Hematopoietic multipotent progenitor cell treated with erythropoietin and hydrocortisone succinate and interleukin-3 and kit ligand, for 15 days (in vitro differentiated cells): ENCODE measurements at regions not wholly inside any gene's neighbourhood (a gene's known extent, or its start where the extent isn't known, plus 50 kb on each side); places are given as distances from the start of the nearest gene placed in this dataset.
"Not testable (repeated sequence)": the region's sequence is repeated elsewhere in the genome, so short reads cannot be mapped to it uniquely, and the experiment has no call there.

ENCODE experiments used
- DNase-seq: peaks from one replicate; pipeline ENCODE4 v3.0.0-alpha.2; 2015; ENCODE audit warnings: low spot score

GRCh38 chr7:3138206-3138605 is 94.5 kb upstream of the CARD11 start:
- no peak for DNase-seq

- no peak for DNase-seq
Observed at GRCh38 chr7:3138997-3139396, 95.3 kb upstream of the CARD11 start.

- no peak for DNase-seq
Observed at GRCh38 chr7:3140834-3141233, 97.2 kb upstream of the CARD11 start.

- no peak for DNase-seq
Observed at GRCh38 chr7:3141326-3141725, 97.7 kb upstream of the CARD11 start.

GRCh38 chr7:3143869-3144775 is 100.5 kb upstream of the CARD11 start:
- no peak for DNase-seq

GRCh38 chr7:3144776-3145125 is 101.1 kb upstream of the CARD11 start:
- DNase-seq: not testable (repeated sequence)

- peak; percentile 4 for DNase-seq
Observed at GRCh38 chr7:3146571-3147226, 103.0 kb upstream of the CARD11 start.

- not testable (repeated sequence) for DNase-seq
Observed at GRCh38 chr7:3148471-3148870, 104.8 kb upstream of the CARD11 start.

GRCh38 chr7:3149231-3149995 is 105.7 kb upstream of the CARD11 start:
- DNase-seq: no peak

- no peak for DNase-seq
Observed at GRCh38 chr7:3150027-3150426, 106.4 kb upstream of the CARD11 start.

GRCh38 chr7:3151784-3152183 is 108.1 kb upstream of the CARD11 start:
- DNase-seq: no peak

GRCh38 chr7:3152714-3153113 is 109.0 kb upstream of the CARD11 start:
- no peak for DNase-seq

GRCh38 chr7:3153118-3153517 is 109.5 kb upstream of the CARD11 start:
- no peak for DNase-seq

- no peak for DNase-seq
Observed at GRCh38 chr7:3154317-3154716, 110.7 kb upstream of the CARD11 start.

- peak; percentile 43 for DNase-seq
Observed at GRCh38 chr7:3154881-3155494, 111.3 kb upstream of the CARD11 start.

- DNase-seq: no peak
Observed at GRCh38 chr7:3156508-3156907, 112.8 kb upstream of the CARD11 start.

- DNase-seq: no peak
Observed at GRCh38 chr7:3157566-3158287, 114.1 kb upstream of the CARD11 start.

GRCh38 chr7:3158341-3158760 is 114.7 kb upstream of the CARD11 start:
- no peak for DNase-seq

- no peak for DNase-seq
Observed at GRCh38 chr7:3159039-3159438, 115.4 kb upstream of the CARD11 start.

- DNase-seq: no peak
Observed at GRCh38 chr7:3159445-3159844, 115.8 kb upstream of the CARD11 start.

GRCh38 chr7:3159926-3160325 is 116.3 kb upstream of the CARD11 start:
- DNase-seq: not testable (repeated sequence)

- DNase-seq: no peak
Observed at GRCh38 chr7:3162289-3162688, 118.6 kb upstream of the CARD11 start.
